22Rv1 (cell line): ENCODE measurements at regions not wholly inside any gene's neighbourhood (a gene's known extent, or its start where the extent isn't known, plus 50 kb on each side); places are given as distances from the start of the nearest gene placed in this dataset.

ENCODE experiments used
- H3K27ac ChIP-seq: fragments of 450-650 bp; 2 replicates; pipeline ENCODE4 v1.5.1; 2017
- ZFX ChIP-seq: fragments of 450-650 bp; IDR thresholded peaks from 2 replicates; pipeline ENCODE4 v1.6.1; 2017; ENCODE audit warnings: antibody characterized with exemption, borderline replicate concordance
- TF ChIP-seq, protein P1 (sequence below): fragments of 450-650 bp; IDR thresholded peaks from 2 replicates; pipeline ENCODE4 v1.5.1; 2017; ENCODE audit warnings: mild to moderate bottlenecking

GRCh38 chrX:39149761-39150160 is 348.5 kb downstream of the MID1IP1 start:
- H3K27ac ChIP-seq: no peak overlapping the region
- TF ChIP-seq, protein P1, sequence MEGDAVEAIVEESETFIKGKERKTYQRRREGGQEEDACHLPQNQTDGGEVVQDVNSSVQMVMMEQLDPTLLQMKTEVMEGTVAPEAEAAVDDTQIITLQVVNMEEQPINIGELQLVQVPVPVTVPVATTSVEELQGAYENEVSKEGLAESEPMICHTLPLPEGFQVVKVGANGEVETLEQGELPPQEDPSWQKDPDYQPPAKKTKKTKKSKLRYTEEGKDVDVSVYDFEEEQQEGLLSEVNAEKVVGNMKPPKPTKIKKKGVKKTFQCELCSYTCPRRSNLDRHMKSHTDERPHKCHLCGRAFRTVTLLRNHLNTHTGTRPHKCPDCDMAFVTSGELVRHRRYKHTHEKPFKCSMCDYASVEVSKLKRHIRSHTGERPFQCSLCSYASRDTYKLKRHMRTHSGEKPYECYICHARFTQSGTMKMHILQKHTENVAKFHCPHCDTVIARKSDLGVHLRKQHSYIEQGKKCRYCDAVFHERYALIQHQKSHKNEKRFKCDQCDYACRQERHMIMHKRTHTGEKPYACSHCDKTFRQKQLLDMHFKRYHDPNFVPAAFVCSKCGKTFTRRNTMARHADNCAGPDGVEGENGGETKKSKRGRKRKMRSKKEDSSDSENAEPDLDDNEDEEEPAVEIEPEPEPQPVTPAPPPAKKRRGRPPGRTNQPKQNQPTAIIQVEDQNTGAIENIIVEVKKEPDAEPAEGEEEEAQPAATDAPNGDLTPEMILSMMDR: peak; percentile 73
- no peak for TF ChIP-seq ZFX

GRCh38 chrX:39150220-39150619 is 349.0 kb downstream of the MID1IP1 start:
- no peak for TF ChIP-seq ZFX
- TF ChIP-seq, protein P1: no peak
- H3K27ac ChIP-seq: no peak overlapping the region

DNA sequence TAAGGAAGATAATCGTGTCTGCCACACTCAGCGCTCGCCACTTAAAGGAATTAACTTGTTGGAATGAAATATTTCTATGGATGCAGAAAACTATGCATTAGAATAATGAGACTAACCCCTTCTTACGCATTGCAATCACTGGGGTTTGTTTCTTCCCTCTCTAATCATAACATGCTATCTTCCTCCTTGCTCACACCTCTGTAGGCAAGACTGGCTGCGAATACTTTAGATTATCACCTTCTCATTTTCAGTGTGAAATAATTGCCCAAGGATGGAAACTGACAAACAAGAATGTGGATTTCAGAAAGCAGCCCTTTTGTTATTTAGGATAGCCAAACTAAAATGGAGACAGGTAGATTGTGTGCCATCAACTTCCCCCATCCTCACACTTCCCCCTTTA is 349.4 kb downstream of the MID1IP1 start:
- TF ChIP-seq, protein P1: no peak
- TF ChIP-seq ZFX: no peak
- no peak overlapping the region for H3K27ac ChIP-seq

DNA sequence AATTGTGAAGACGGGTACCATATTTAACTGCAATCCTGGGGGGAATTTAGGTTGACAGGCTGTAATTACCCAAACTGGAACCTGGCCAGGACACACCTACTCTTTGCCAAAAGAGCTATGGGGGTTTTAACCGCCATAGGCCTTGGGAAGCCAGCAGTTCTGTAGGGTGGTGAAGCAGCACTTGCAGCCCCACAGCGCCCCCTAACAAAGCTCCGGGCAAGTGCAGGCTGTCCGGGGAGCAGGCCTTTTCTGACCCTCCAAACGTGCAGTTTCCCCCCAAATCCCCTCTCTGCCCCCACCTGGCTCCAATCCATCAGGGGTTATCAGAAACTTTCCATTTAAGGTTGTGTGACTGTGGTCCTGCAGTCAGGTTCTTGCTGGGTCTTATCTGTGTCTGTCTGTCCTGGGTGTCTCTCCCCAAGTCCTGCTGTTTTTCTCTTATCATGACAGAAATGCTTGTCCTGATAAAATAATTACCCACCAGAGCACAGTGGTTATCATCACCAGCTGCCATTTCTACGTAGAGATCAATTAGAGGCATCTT is 350.9 kb downstream of the MID1IP1 start:
- no peak overlapping the region for H3K27ac ChIP-seq
- no peak for TF ChIP-seq ZFX
- TF ChIP-seq, protein P1: peak; percentile 54

- H3K27ac ChIP-seq: no peak overlapping the region
- TF ChIP-seq ZFX: no peak
- TF ChIP-seq, protein P1: no peak
Observed at GRCh38 chrX:39156051-39156450, 354.8 kb downstream of the MID1IP1 start.

GRCh38 chrX:39157006-39157405 is 355.7 kb downstream of the MID1IP1 start:
- H3K27ac ChIP-seq: no peak overlapping the region
- TF ChIP-seq ZFX: no peak
- TF ChIP-seq, protein P1: no peak

DNA sequence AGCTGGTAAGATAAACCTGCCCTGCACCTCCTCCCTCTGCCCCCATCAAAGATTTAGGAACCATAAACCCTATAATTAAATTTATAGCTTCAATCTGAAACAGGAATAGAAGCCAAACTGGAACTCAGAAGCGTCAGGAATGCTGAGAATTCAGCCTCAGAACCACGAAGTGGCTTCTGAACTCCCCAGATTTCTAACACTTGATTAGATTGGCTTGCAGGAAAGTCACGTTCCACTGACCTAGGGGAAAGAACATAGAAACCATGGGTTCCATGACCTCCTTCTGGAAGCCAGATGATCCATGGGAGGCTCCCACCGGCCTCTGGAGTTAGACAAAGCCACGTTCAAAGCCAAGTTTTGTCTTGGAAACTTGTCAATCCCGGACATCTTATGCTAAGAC is 356.5 kb downstream of the MID1IP1 start:
- no peak overlapping the region for H3K27ac ChIP-seq
- TF ChIP-seq, protein P1: no peak
- TF ChIP-seq ZFX: no peak
